CD4-positive, alpha-beta T cell treated with Interleukin-1 beta for 1 hour (primary cell): ENCODE measurements at regions not wholly inside any gene's neighbourhood (a gene's known extent, or its start where the extent isn't known, plus 50 kb on each side); places are given as distances from the start of the nearest gene placed in this dataset.

ENCODE experiments used
- DNase-seq, 2 donors: peaks; one replicate each; pipeline ENCODE4 v3.0.0-alpha.2; 2020 to 2022

DNA sequence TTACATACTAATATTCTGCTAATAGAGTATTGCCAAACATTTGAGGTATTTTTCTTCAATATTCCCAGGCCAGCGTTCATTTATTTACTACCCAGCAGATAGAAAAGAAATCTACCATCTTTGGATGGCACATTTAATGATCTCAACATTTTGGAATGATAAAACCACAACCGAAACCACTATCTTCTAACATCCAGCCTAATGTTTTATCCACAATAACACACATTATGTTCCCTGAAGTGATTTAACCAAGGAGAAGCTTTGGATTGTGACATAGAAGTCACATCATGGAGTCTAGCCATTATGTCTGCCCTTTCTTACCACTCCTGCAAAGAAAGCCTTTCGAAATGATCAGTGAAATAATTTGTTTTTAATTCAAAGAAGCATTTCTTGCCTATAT, 497.1 kb upstream of the PLXNA2 start:
- no peak for DNase-seq

DNA sequence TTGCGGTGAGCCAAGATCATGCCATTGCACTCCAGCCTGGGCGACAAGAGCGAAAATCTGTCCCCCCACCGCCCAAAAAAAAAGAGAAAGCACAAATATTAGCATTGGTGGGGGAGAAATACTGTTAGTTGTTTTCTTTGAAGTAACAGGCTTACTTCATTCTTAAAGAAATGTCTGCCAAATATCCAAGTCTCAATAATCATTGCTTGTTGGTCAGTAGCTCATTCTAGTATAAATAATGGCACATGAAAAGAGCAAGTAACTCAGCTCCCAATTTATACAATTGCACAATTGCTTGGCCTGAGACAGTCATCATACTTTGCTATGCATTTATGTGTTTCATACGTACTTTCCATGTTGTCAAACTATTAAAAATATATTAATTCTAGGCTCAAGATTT, 499.2 kb upstream of the PLXNA2 start:
- no peak for DNase-seq

DNA sequence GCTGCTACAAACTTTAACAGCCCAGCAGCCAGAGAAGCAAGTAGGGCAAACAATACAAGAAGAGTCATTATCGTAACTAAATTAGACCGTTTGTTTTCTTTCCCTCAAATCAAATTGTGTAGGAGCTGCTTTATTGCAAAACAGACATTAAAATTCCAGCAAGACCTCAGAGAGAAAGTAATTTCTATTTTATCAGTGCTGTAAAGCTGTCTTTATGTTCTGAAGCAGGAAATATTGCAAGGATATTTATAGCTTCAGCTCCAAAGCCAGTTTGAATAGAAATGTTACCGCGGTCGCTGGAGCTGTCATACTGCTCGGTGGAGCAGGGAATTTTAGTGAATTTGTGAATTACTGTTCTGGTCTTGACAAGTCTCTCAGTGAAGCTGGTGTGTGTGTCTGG, 503.8 kb upstream of the PLXNA2 start:
- no peak for DNase-seq

DNA sequence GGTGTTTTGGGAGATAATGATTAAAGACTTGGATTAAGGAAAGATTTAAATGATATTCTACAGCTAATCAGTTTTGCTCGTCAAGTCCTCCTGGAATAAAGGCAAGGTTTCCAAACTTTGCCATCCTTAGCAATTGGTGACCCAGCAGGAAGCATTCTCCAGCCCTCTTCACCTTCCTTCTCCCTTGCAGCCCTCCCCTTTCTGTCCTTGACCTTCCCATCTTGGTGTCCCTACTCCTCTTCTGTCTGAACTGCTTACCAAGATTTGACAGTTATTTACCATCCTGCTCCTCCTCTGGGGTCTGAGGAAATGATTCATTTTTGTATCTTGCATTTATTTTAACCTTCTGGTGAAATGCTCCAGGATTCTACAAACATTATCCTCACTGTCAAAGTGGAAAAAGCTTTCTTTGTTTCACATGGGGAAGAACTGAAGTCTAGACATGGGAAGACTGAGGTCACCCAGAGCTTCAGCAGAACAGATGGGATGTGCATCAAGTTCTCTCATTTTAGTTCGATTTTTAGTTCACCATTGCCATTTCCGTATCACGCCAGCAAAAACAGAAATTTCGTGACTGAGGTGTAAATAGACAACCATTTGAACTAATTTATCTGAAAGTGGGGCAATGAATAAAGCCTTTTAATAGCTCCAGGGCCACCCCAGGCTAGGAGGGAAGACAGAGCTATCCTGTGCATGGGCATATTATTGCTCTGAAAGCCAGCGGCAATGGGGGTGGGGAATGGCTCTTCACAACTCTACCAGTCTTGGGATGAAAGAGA, 504.4 kb upstream of the PLXNA2 start:
- no peak for DNase-seq

DNA sequence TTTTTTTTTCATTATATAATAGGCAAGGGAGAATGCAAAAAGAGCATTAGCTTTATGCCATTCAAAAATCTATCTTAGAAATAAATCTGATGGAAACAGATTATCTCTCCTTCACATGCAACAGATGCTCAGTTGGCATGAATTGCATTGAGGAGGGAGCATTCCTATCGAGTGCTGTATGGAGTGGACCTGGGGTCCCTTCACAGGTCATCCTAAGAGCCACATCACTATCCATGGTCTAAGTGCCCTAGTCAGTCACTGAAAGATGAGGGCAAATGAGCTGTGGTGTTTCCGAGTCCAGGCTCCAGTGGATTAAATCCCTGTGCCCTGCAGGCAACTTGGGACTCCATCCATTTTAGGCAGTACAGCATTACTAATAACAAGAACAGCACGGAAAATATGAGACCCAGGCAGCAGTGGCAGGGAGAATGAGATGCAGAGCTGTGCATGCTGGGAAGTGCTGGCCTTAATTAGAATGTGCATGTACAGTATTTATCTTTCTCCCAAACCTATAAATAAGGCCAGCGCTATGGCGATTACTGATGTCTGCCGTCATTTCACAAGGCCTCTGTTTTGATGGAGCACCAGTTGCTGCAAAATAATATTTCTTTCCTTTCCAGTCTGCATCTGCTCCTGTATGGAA, 512.3 kb upstream of the PLXNA2 start:
- DNase-seq: no peak

DNA sequence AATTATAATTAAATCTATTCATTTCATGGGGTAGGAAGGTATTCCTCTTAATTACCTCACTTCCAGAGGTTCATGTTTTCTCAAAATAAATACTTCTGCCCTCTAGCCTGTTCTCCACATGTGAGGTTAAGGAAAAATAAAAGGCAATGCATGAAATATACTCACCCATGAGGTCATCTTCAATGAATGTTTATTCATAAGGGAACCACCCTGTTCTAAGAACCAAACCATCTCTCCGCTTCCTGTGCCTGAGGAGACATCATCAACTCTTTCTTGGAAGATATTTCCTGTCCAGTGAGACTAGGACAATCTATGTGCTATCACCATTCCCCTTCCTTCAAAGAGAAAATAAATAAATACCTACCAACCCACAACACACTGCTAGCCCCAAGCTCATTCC, 513.7 kb upstream of the PLXNA2 start:
- DNase-seq: no peak

DNA sequence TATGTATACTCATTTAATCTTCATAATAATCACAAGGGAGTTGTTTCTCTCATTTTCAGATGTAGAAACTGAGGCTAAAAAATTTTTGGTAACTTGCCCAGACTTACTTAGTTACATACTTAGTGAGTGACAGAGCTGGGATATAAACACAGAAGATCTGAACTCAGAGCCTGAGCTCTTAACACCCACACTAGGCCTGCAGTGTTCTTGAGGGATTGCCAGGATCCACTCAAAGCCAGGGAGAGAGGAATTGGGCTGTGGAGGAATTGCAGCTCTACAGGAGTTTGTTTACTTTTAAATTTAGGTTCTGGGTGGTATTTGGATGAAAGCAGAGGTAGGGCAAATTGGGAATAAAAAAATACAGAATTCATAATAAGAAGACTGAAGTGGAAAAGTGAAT, 515.1 kb upstream of the PLXNA2 start:
- DNase-seq: no peak

DNA sequence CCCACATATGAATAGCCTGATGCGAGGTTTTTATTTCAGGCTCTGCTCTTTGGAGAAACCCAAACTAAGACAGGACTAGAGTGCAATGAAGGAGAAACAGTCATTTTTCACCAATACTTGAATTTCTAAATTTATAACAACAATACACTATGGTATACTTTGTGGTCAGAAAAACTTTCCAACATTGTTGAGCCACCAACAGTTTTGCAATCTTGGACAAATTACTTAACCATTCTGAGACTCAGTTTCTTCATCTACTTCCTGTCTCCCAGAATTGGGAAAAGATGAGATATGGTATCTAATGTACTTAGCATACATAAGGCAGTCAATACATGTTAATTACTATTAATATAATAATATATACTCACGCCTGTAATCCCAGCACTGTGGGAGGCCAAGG, 519.8 kb upstream of the PLXNA2 start:
- no peak for DNase-seq

DNA sequence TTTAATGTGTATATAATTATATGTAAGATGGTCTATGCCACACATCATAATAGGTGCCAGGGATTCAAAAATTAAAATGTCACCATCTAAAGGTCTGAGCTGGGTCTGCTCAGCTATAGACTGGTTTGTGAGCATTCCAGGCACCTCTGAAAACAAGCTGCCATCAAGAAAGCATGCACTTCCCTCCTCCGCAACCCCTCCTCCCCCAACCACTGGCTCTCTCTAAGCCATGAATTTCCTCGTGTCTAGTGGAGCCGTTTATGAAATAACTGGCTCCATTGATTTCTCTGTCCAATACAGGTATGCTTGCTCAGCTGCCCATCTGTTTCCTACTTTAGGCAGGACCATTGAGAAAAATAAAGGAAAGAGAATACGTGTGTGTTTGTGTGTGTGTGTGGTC, 522.6 kb upstream of the PLXNA2 start:
- no peak for DNase-seq

DNA sequence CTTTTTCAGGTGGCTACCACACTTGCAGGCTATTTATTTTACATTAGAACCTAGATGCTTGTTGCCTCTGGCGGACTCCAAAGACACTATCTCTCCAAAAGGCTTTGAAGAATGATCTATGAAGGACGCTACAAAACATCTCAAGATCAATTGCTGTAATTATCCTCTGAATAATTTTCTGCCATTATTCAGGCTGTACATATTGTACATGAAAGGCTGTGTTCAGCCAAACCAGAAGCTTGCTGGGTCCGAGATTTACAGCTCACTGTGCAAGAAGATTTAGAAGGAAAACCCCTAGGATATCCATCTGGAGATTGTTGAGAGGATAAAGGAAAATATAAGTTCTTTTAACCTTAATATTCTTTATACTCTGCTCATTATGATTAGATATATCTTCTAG, 523.6 kb upstream of the PLXNA2 start:
- no peak for DNase-seq

DNA sequence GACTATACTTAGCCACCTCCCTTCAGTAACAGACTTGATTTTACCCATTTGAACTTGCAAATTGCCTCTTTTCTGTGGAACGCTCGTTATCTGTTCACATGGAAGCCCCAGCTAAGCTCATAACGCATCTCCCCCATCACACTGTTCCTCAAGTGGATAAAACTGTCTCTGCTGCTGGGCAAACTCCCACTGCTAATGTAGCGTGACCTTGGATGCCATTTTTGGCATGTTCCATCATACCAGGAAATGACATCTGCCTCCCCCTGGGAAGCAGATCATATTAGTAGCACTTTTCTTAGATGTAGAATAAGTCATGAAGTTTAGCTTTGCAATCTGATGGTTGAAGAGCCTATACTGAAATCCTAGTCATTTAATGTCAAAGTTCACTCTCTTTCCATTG, 528.7 kb upstream of the PLXNA2 start:
- no peak for DNase-seq

DNA sequence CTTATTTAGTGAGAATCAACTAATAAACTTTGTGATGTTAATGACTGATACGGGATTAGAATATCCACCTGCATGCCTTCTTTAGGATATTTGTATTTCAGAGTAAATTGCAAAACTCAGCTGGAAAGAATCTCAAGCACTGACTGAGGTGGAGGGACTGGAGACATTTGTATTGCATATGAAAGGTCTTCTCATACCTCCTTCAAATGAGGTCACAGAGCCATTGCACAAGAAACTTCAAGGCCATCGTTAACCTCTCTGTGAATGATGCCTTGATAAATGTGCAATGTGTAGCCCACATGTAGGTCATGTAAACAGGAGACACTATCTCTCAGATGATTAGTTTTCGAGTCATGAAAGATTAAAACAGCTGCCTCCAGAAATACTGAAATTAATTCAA, 531.7 kb upstream of the PLXNA2 start:
- DNase-seq: no peak

DNA sequence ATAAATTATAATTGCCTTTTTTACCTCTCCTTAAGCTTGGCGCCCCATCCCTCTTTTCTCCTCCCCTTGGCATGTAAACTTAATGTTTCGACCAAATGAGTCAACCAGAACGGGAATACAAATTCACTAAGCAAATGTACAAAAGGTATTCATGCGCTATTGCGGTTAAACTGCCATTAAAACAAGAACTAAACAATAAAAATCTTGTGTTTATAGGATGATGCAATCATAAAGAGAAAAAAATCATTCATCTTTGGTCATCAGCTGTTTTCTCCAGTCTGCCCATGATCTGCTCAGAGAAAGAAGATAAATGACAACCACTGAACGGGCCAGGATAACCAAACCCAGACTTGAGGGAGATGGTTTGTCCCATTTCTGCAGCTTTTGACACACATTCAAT, 534.2 kb upstream of the PLXNA2 start:
- DNase-seq: no peak

DNA sequence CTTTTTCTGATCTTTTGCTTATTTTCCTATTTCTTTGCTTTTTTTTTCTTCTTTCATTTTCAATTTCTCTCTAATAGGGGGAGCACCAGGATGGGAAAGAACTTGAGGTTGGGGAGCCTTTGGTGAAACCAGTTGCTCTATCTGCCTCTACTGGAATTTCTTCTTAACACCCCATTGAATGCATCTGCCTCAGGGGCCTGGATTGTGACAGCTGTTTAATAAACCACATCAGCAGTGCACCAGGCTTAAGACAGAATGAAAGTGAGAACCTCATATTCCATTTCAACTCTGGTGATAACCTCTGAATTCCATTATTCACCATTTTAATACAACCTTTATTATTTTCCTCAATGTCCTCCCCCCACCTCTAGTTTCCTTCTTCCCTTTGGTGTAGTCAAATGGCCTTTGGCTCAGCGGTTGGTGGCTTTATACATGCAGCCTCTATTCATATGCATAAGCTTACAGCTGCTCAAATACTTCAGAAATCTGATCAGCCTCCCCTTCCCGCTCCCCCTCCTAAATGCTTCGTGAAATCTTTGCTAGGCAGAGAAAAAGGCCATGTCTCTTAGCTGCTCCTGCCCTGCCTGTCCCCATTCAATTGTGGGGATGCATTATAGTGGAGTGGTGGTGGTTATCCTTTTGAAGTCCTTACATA, 537.3 kb upstream of the PLXNA2 start:
- no peak for DNase-seq

DNA sequence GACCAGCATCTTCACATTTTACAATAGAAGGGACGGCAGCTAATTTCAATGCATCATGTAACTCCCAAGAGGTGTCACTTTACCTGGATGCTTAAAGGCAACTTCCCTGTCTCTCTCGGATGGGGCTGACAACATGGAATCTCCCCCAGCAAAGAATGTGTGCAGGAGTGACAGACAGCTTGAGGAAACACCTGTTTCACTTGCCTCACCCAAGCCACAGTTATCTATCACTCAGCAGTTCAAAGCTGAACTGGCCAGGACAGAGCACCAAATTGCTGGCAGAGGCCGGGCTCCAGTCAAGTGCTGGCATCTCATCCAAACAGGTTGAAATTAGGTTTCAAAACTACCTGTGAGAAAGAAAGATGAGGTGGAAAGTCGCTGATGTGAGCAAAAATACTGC, 538.0 kb upstream of the PLXNA2 start:
- no peak for DNase-seq

DNA sequence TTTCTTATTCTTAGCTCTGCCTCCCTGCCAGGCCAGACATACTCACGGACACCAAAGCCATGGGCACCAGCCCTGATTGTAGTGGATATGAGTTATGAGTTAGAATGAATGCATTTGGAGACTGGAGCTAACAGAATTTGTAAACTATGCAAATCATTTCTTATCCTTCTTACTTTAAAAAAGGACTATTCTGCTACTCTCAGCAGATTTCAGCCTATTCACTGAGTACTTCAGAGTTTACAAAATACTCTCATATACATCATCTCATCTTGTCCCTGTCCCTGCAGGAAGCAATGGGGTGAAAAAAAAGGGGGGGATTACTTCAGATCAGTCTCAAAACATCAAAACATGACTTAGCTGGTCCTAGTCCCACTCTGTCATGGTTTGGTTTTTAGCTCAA, 541.4 kb upstream of the PLXNA2 start:
- no peak for DNase-seq

DNA sequence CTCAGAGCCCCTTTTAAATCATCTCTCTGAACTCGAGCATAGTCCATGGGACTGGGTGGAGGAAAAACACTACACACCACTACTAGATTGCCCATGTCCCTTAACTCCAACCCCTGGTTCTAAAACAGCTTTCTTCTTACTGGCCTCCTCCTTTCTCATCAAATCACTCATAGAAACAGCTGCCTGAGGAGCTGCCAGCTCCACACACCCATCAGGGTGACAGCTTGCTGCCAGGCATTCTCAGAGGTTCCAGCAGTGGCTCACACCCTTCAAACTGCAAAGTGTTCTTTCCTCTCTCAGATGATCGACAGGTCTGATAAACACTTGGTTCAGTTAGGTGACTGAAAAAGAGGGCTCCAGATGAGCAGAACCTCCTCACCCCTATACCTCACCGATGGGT, 543.0 kb upstream of the PLXNA2 start:
- no peak for DNase-seq

DNA sequence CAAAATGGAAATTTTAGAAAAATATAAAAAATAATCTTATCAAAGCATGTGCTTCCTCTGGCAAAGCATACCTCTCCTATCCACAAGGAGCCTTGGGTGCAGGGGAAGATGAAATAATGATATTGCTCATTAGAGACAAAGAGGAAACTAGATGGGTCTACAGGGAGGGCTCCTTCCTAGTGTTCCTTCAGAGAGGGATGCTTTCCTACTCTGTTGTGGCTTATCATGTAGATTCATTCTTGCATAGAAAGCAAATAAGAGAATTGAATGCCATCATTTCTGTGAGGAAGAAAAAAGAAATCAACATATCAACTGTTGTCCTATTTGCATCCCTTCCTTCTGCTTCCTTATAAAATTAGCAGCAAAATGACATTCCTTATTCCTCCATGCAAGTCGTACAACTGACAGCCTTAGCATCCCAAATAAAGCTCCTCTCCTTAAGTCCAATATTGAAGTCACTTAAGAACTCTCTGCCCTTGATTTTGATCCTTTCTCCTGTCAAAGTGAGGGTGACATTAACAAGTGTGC, 543.9 kb upstream of the PLXNA2 start:
- DNase-seq: no peak

DNA sequence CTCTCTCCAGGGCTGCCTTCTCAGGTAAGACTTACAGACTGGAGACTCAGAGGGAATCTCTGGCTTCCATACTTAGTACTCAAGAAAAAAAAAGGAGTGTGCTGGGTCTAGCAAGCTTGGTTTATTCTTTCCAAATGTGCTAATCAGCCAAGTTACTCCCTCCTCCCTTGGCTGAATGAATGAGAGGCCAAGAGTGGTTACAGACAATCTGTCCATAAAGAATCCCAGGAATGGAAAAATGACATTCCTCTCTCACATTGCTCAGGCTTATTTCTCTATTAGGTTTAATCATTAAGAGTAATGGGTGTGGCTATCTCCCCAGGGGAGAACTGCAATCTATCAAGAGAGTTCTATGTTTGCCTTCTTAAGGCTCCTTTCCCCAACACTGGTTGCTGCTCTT, 547.3 kb upstream of the PLXNA2 start:
- no peak for DNase-seq

DNA sequence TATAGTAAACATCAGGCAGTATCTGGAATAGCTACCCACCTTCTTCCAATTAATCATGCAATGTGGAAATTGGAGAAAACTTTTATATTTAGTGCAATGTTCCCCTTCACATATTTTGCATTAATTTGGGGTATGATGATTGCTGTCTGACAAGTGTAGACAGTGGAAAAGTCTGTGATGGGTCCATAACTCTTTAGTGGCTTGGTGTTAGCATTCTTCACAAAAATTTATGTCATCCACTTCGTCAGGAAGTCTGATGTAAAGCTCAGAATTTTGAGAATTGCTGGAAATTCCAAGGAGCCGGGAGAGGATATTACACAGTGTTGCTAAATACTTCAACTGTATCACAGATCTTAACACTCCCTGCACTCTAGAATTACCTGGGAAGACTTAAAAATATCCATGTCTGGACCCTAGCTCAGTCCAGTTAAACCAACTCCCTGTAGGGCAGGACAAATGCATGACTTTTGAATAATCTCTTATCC, 549.7 kb upstream of the PLXNA2 start:
- DNase-seq: no peak

DNA sequence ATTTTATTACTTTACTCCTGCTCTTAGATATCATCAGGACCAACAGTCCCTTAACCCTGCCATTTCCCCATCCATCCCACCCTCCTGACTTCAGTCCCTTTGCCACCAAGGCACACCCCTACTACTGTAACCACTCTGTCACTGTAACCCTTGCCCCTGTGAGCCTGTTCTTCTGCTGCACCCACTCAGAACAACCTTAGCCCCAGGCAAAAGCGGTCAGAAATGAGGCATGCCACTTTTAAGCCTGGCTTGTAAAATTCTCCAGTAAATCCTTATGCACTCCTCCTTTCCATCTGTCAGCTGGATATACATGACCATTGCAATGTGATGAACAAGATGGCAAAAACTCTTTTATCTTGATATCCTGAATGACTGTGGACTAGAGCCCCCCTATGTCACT, 555.0 kb upstream of the PLXNA2 start:
- no peak for DNase-seq

DNA sequence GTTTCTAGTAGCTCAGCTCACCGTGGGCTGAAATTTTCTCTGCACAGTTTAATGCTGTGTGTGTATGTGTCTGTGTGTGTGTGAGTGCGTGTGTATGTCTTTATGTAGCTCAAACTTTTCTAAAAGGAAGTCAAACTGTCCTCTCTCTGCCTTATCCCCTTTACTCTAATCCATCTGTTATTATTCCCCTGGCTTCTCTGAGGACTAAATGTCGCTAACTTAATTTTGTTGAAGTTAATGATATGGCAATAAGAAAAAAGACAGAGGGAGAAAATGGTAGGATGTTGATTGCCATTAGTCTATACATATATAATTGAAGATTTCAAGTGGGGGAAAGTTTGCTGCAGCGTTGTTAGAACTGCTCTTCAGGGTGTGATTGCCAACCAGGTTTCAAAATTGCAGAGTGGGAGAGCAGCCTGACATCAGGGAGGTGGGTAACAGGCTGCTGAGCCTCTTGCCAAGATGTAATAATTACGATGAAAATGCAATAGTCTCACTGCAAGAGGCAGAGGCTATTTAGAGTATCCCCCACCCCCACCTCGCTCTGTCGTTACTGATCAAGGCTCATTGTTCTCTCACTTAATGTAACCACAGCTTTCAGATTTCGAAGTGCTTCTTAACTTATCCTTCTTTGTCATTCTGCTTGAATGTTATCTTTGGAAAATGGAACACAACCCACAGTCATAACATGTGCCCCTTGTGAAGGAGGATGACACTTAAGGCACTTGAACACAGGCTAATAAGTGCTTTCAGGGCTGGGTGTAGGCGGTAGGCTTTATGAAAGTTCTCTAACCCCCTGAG, 559.0 kb upstream of the PLXNA2 start:
- DNase-seq: no peak

DNA sequence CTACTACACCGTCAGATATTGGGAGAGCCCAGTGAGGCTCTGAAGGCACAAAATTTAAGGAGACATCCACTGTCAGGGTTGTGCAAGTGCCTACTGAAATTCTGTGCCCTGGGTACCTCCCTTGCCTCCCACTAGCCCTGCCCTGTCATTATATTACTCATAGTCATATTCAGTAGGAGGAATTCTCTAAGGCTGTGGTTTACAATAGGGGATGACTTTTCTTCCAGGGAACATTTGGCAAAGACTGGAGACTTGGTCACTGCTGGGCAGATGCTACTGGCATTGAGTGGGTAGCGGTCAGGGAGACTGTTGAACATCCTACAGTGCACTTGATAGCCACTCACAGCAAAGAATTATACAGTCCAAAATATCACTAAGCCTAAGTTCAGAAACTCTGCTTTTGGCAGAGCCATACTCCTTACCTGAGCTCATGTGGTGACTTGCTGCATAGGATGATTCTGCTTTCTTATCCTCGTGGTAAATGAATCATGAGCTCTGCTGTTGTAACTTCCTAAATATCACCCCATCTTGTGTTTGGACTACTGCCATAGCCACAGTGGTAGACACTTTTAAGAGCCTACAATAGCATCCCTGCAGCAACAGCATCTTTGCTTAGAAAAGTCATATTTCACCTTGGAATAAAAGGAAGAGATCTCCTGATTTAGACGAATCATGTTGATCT, 563.4 kb upstream of the PLXNA2 start:
- no peak for DNase-seq
